Ovary (tissue), 7 donors: ENCODE measurements at regions not wholly inside any gene's neighbourhood (a gene's known extent, or its start where the extent isn't known, plus 50 kb on each side); places are given as distances from the start of the nearest gene placed in this dataset.

Experiments used
- DNase-seq, 5 donors: peaks; one replicate each; pipeline ENCODE4 v3.0.0-alpha.2; 2019 to 2020
- H3K27ac ChIP-seq, 2 donors: fragments of 200-600 bp; one replicate each; pipeline versions ENCODE4 v1.5.1 to v1.8.0; 2019 to 2022
- H3K27me3 ChIP-seq: fragments of 200-600 bp; one replicate; pipeline ENCODE4 v1.8.0; 2022
- H3K36me3 ChIP-seq: fragments of 200-600 bp; sonication (generic); one replicate; pipeline ENCODE4 v1.5.1; 2019
- H3K4me1 ChIP-seq: one replicate; pipeline ENCODE4 v1.8.1; 2013; ENCODE audit warnings: mild to moderate bottlenecking, moderate library complexity; ENCODE audit not compliant: insufficient read depth
- H3K4me3 ChIP-seq: fragments of 200-600 bp; sonication (generic); one replicate; pipeline ENCODE4 v1.5.1; 2017
- H3K9me3 ChIP-seq, 2 donors: fragments of 200-600 bp in 1 of 2; sonication (generic) in 1 of 2; one replicate each; pipeline versions ENCODE4 v1.5.1 to v1.8.1; 2013 to 2019; ENCODE audit warnings: mild to moderate bottlenecking in 1 of 2, moderate library complexity in 1 of 2
- EP300 ChIP-seq: sonication (generic); formaldehyde crosslinking; IDR thresholded peaks from one replicate; pipeline ENCODE4 v1.6.1; 2017; ENCODE audit warnings: antibody characterized with exemption
- POLR2A ChIP-seq: fragments of 450-650 bp; IDR thresholded peaks from one replicate; pipeline ENCODE4 v1.6.1; 2017; ENCODE audit warnings: antibody characterized with exemption, mild to moderate bottlenecking, moderate library complexity
- WGBS, 3 donors: extraction: QIAGEN DNeasy Blood & Tissue Kit in 1 of 3; methylation state at CpG; one replicate each; pipeline versions ENCODE4 v1.1.5 to v1.1.7; 2013 to 2017; 5-methylcytosine and 5-hydroxymethylcytosine counted together
- intact Hi-C, 4 donors: fragments of 100-400 bp; cut with DNase I; formaldehyde crosslinking; loops; one replicate each; pipeline versions ENCODE4 v1.11.0 to v1.15.1; 2022 to 2023
- TF ChIP-seq, protein P1 (sequence below), 3 donors: fragments of 450-650 bp in 2 of 3; fragments of 200-600 bp in 1 of 3; IDR thresholded peaks; one replicate each; pipeline versions ENCODE4 v1.5.1 to v1.8.0; 2016 to 2022; ENCODE audit warnings: antibody characterized with exemption in 3 of 3, mild to moderate bottlenecking in 1 of 3
- donor health status: DM: no; HTN: no; CAD: no; lungs with moderate emphysema.
- donor health status: DM: no; HTN: no; CAD: no.
- donor health status: Bipolar disorder and iron deficiency.
- donor health status: DM: no; HTN: no; CAD: no.
- donor health status: DM: yes; HTN: yes; CAD: no.

DNA sequence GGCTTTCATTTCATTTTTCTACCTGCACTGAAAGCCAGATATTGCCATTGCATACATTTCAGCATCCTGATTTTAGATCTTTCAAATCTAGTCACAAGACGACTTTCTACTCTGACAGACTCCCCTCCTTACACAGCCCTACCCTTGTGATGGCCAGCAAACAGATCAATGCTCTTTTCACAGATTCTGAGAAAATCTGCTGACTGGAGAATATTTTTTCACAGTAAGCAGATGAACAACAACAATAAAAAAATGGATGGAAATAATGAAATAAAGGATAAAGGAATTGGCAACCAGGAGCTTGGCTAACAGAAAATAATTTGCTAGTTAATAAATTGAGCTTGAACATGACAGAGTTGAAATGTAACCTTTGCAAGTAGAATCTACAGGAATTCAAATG is 527.2 kb downstream of the IRS1 start:
- Histone ChIP-seq H3K4me1 (no peaks in the 10 kb centered on the region), H3K27ac (no peak overlapping the region), H3K27me3 (no peaks in the 10 kb centered on the region), H3K9me3 (no peaks in the 10 kb centered on the region), H3K4me3 (no peak overlapping the region), H3K36me3 (no peaks in the 10 kb centered on the region)
- TF ChIP-seq EP300 = no peak
- TF ChIP-seq, protein P1, sequence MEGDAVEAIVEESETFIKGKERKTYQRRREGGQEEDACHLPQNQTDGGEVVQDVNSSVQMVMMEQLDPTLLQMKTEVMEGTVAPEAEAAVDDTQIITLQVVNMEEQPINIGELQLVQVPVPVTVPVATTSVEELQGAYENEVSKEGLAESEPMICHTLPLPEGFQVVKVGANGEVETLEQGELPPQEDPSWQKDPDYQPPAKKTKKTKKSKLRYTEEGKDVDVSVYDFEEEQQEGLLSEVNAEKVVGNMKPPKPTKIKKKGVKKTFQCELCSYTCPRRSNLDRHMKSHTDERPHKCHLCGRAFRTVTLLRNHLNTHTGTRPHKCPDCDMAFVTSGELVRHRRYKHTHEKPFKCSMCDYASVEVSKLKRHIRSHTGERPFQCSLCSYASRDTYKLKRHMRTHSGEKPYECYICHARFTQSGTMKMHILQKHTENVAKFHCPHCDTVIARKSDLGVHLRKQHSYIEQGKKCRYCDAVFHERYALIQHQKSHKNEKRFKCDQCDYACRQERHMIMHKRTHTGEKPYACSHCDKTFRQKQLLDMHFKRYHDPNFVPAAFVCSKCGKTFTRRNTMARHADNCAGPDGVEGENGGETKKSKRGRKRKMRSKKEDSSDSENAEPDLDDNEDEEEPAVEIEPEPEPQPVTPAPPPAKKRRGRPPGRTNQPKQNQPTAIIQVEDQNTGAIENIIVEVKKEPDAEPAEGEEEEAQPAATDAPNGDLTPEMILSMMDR (IDR thresholded peaks at IDR 0.05) = no peak
- no peak for TF ChIP-seq POLR2A
- intact Hi-C loops = no loop called here
- DNase-seq = no peak
- 69 to 79% (median 77%) methylated on average over 1 of the region's 1 CpG for WGBS, 3 donors

DNA sequence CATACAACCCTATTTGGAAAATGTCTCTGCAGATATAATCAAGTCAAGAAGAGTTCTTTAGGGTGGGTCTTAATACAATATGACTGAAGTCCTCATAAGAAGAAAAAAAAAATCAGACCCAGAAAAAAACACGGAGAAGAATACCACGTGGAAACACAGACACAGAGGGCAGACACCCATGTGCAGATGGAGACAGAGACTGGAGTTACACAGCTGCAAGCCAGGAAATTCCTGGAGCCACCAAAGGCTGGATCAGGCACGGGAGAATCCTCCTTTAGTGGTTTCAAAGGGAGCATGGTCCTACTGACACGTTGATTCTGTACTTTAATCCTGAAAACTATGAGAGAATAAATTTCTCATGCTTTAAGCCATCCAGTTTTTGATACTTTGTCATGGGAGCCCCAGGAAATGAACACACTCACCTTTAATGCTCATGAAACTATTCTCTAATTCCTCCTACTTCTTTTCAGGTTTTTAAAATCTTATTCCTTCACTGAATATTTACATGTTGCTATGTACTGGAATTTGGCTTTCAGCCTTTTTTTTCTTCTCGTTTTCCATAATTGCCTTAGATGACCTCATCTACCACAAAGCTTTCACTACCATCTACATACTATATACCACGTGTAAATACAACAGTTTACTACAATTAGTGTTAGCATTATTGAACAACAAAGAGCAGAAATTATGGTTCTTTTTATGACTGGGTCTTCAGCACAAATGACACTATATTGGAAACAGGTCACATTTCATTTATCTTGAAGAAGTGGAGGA is 529.1 kb downstream of the IRS1 start:
- no peak for TF ChIP-seq EP300
- H3K9me3 ChIP-seq = no peaks in the 10 kb centered on the region
- WGBS, 3 donors = 58 to 72% (median 63%) methylated on average over 6 of the region's 6 CpGs
- no peaks in the 10 kb centered on the region for H3K4me1 ChIP-seq
- no peak for DNase-seq
- intact Hi-C loops = no loop called here
- no peaks in the 10 kb centered on the region for H3K36me3 ChIP-seq
- no peaks in the 10 kb centered on the region for H3K27me3 ChIP-seq
- H3K4me3 ChIP-seq = no peak overlapping the region
- no peak overlapping the region for H3K27ac ChIP-seq

DNA sequence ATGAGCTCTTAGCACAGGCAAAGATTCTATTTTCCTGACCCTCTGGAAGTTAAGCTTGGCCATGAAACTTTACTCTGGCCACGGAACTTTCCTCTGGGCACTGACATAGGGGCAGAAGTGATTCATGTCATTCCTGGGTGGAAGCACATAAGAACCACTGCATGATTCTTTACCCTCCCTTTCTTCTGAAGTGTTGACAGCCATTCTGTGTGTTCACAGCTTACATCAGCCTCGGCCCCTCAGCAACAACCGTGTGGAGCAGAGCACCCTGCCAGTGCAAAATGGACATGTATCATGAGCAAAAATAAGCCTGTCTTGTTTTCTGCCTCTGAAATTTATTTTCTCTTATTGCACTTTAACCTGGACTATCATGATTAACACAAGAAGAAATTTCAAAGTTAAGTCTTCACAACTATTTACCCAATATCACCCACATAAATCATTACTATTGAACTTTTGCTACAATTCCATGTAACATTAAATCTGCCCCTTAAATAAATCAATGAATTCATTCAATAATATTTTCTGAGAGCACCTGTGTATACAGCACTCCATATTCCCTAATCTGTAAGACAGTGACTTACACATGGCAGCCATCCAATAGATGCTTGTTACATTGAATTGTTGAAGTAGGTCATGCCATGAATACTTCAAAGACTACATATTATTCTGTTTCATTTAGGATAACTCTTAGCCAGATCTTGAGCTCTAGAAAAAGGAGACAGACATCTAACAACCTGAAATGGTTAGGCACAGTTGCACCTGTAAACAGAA is 531.9 kb downstream of the IRS1 start:
- H3K27me3 ChIP-seq = no peaks in the 10 kb centered on the region
- H3K9me3 ChIP-seq = no peaks in the 10 kb centered on the region
- DNase-seq = no peak
- 80 to 87% (median 82%) methylated on average over 3 of the region's 3 CpGs for WGBS, 3 donors
- H3K4me1 ChIP-seq = no peaks in the 10 kb centered on the region
- intact Hi-C loops = no loop called here
- no peak overlapping the region for H3K4me3 ChIP-seq
- H3K36me3 ChIP-seq = no peaks in the 10 kb centered on the region
- no peak overlapping the region for H3K27ac ChIP-seq
- TF ChIP-seq EP300 (no peak), POLR2A (no peak)
- TF ChIP-seq, protein P1 (IDR thresholded peaks at IDR 0.05) = no peak

DNA sequence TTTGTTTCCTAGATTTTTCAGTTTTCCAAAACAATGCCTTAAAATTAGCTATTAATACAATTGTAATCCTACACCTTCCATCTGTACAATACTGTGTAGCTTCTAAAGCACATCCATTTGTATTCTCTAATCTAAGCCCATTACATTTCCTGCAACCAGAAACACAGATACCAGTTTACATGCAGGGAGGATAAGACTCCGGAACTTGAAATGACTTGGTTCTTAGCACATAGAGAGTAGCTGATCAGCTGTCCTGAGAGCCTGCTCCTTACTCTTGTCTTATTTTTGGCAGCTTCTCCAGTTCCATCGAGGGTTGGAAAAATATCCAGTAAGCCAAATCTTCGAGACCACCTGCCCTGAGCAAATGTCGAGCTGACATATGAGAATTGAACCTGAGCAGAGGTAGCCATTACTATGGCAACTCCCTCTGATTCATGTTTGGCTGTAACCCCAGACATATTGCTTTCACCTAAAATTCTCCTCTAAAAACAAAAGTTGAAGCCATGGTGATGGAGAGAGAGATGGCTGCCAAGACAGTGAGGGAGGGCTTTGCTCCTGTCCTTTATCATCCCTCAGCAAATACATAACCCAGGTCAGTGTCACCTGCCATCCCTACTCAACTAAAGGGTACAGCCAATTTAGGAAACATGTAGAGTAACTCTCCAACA is 542.8 kb downstream of the IRS1 start:
- no peak for DNase-seq
- TF ChIP-seq, protein P1 (IDR thresholded peaks at IDR 0.05) = no peak
- no peak for TF ChIP-seq EP300
- no peak for TF ChIP-seq POLR2A
- H3K9me3 ChIP-seq = no peaks in the 10 kb centered on the region
- no peak overlapping the region for H3K4me3 ChIP-seq
- WGBS, 3 donors = 44 to 46% (median 46%) methylated on average over 4 of the region's 4 CpGs
- H3K4me1 ChIP-seq = no peaks in the 10 kb centered on the region
- H3K27ac ChIP-seq = no peak overlapping the region
- intact Hi-C loops = no loop called here
- H3K27me3 ChIP-seq = no peaks in the 10 kb centered on the region
- no peaks in the 10 kb centered on the region for H3K36me3 ChIP-seq
